Right hindlimb (tissue), 1 donor: ENCODE measurements at regions not wholly inside any gene's neighbourhood (a gene's known extent, or its start where the extent isn't known, plus 50 kb on each side); places are given as distances from the start of the nearest gene placed in this dataset.
"Not testable (repeated sequence)": the region's sequence is repeated elsewhere in the genome, so short reads cannot be mapped to it uniquely, and the experiment has no call there.

ENCODE experiments used
- DNase-seq: peaks from one replicate; pipeline ENCODE4 v3.0.0-alpha.2; 2018

- no peak for DNase-seq
Observed at GRCh38 chr10:33100781-33101391, 142.9 kb upstream of the ITGB1 start.

GRCh38 chr10:33099748-33100147 is 141.7 kb upstream of the ITGB1 start:
- no peak for DNase-seq

GRCh38 chr10:33098951-33099663 is 141.1 kb upstream of the ITGB1 start:
- no peak for DNase-seq

- no peak for DNase-seq
Observed at GRCh38 chr10:33095867-33096815, 138.1 kb upstream of the ITGB1 start.

GRCh38 chr10:33094263-33095051 is 136.4 kb upstream of the ITGB1 start:
- no peak for DNase-seq

- DNase-seq: no peak
Observed at GRCh38 chr10:33093362-33093761, 135.3 kb upstream of the ITGB1 start.

GRCh38 chr10:33092596-33092995 is 134.6 kb upstream of the ITGB1 start:
- DNase-seq: no peak

GRCh38 chr10:33091201-33091600 is 133.2 kb upstream of the ITGB1 start:
- no peak for DNase-seq

GRCh38 chr10:33088990-33089389 is 131.0 kb upstream of the ITGB1 start:
- DNase-seq: no peak

- no peak for DNase-seq
Observed at GRCh38 chr10:33087922-33088321, 129.9 kb upstream of the ITGB1 start.

- DNase-seq: no peak
Observed at GRCh38 chr10:33087152-33087551, 129.1 kb upstream of the ITGB1 start.

- DNase-seq: no peak
Observed at GRCh38 chr10:33086100-33086499, 128.1 kb upstream of the ITGB1 start.

- no peak for DNase-seq
Observed at GRCh38 chr10:33085313-33085833, 127.3 kb upstream of the ITGB1 start.

GRCh38 chr10:33084453-33084852 is 126.4 kb upstream of the ITGB1 start:
- no peak for DNase-seq

- DNase-seq: no peak
Observed at GRCh38 chr10:33082373-33082895, 124.4 kb upstream of the ITGB1 start.

GRCh38 chr10:33080467-33080866 is 122.4 kb upstream of the ITGB1 start:
- not testable (repeated sequence) for DNase-seq

GRCh38 chr10:33074443-33074842 is 116.4 kb upstream of the ITGB1 start:
- DNase-seq: peak; percentile 30

GRCh38 chr10:33073641-33074415 is 115.8 kb upstream of the ITGB1 start:
- no peak for DNase-seq

GRCh38 chr10:33071857-33072256 is 113.8 kb upstream of the ITGB1 start:
- DNase-seq: no peak

GRCh38 chr10:33070101-33070500 is 112.1 kb upstream of the ITGB1 start:
- no peak for DNase-seq

GRCh38 chr10:33067917-33068316 is 109.9 kb upstream of the ITGB1 start:
- DNase-seq: no peak
